ENCODE measurements at regions not wholly inside any gene's neighbourhood (a gene's known extent, or its start where the extent isn't known, plus 50 kb on each side); places are given as distances from the start of the nearest gene placed in this dataset.

DNA sequence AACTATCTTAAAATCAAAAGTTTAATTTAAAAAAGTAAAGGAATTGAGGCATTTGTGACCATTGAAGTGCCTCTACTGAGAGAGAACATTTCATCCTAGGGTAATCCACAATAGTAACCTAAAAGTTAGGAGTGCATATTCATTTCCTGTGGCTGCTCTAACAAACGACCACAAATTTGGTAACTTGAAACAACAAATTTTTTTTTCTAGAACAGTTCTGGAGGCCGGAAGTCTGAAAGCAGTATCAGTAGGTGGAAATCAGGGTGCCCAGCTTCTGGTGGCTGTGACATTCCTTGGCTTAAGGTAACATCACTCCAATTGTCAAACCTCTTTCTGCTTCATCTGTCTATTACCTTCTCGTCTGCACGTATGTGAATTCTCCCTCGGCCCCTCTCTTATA, 67.1 kb upstream of the SSBP2 start:
- TF ChIP-seq, protein P1, sequence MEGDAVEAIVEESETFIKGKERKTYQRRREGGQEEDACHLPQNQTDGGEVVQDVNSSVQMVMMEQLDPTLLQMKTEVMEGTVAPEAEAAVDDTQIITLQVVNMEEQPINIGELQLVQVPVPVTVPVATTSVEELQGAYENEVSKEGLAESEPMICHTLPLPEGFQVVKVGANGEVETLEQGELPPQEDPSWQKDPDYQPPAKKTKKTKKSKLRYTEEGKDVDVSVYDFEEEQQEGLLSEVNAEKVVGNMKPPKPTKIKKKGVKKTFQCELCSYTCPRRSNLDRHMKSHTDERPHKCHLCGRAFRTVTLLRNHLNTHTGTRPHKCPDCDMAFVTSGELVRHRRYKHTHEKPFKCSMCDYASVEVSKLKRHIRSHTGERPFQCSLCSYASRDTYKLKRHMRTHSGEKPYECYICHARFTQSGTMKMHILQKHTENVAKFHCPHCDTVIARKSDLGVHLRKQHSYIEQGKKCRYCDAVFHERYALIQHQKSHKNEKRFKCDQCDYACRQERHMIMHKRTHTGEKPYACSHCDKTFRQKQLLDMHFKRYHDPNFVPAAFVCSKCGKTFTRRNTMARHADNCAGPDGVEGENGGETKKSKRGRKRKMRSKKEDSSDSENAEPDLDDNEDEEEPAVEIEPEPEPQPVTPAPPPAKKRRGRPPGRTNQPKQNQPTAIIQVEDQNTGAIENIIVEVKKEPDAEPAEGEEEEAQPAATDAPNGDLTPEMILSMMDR (IDR thresholded peaks at IDR 0.05) = no peak
- no peak for TF ChIP-seq EZH2 (IDR thresholded peaks at IDR 0.05; ENCODE audit: borderline replicate concordance, insufficient read depth, low read depth, low read length, poor library complexity, severe bottlenecking)

Data from B cell (primary cell).